Smooth muscle cell (in vitro differentiated cells): ENCODE measurements at regions not wholly inside any gene's neighbourhood (a gene's known extent, or its start where the extent isn't known, plus 50 kb on each side); places are given as distances from the start of the nearest gene placed in this dataset.
A peak's percentile ranks its signal among the peaks of the same experiment; 100 is the strongest.

ENCODE experiments used
- DNase-seq: peaks from one replicate; lab custom pipeline; 2025; ENCODE audit not compliant: unreplicated experiment; lab: John Stamatoyannopoulos, UW
- H2AFZ ChIP-seq: fragments of 200-600 bp; sonication (generic); 2 replicates; pipeline ENCODE4 v1.6.0; 2016; ENCODE audit warnings: antibody characterized with exemption, low read depth, mild to moderate bottlenecking
- H3F3A ChIP-seq: fragments of 200-600 bp; sonication (generic); 2 replicates; pipeline ENCODE4 v1.6.0; 2017; ENCODE audit warnings: antibody characterized with exemption, low read depth
- H3K27ac ChIP-seq: fragments of 200-600 bp; sonication (generic); 2 replicates; pipeline ENCODE4 v1.5.1; 2016; ENCODE audit warnings: low read depth, mild to moderate bottlenecking
- H3K27me3 ChIP-seq: fragments of 200-600 bp; sonication (generic); 2 replicates; pipeline ENCODE4 v1.6.1; 2016; ENCODE audit warnings: low read depth, mild to moderate bottlenecking
- H3K36me3 ChIP-seq: fragments of 200-600 bp; sonication (generic); 2 replicates; pipeline ENCODE4 v1.5.1; 2016; ENCODE audit warnings: low read depth
- H3K4me1 ChIP-seq: fragments of 200-600 bp; sonication (generic); 2 replicates; pipeline ENCODE4 v1.5.1; 2016; ENCODE audit warnings: low read depth
- H3K4me2 ChIP-seq: fragments of 200-600 bp; sonication (generic); 2 replicates; pipeline ENCODE4 v1.6.0; 2016; ENCODE audit warnings: mild to moderate bottlenecking
- H3K4me3 ChIP-seq: fragments of 200-600 bp; sonication (generic); 2 replicates; pipeline ENCODE4 v1.5.1; 2016; ENCODE audit warnings: mild to moderate bottlenecking
- H3K79me2 ChIP-seq: fragments of 200-600 bp; sonication (generic); 2 replicates; pipeline ENCODE4 v1.6.0; 2016; ENCODE audit warnings: low read depth, mild to moderate bottlenecking
- H3K9ac ChIP-seq: fragments of 200-600 bp; sonication (generic); 2 replicates; pipeline ENCODE4 v1.6.0; 2016; ENCODE audit warnings: low read depth
- H3K9me3 ChIP-seq: fragments of 200-600 bp; sonication (generic); replicated peaks from 2 replicates; pipeline ENCODE4 v1.5.1; 2016; ENCODE audit warnings: low read depth
- H4K20me1 ChIP-seq: fragments of 200-600 bp; sonication (generic); 2 replicates; pipeline ENCODE4 v1.6.0; 2016; ENCODE audit warnings: low read depth
- CTCF ChIP-seq: fragments of 200-600 bp; sonication (generic); IDR thresholded peaks from 2 replicates; pipeline ENCODE4 v1.5.1; 2017; ENCODE audit warnings: borderline replicate concordance, mild to moderate bottlenecking, antibody characterized with exemption; ENCODE audit not compliant: insufficient read depth, poor library complexity, severe bottlenecking
- WGBS: methylation state at CpG from one replicate; pipeline ENCODE4 v1.1.7; 2016; ENCODE audit warnings: low lambda C conversion rate; 5-methylcytosine and 5-hydroxymethylcytosine counted together

GRCh38 chr17:73819440-73820395 lies 175.5 kb upstream of the SDK2 start:
- DNase-seq: no peak
- H3K4me2 ChIP-seq: no peak overlapping the region
- no peak overlapping the region for H3K9ac ChIP-seq
- H4K20me1 ChIP-seq: no peaks in the 10 kb centered on the region
- 97% methylated on average over 19 of the region's 19 CpGs for WGBS
- no peak overlapping the region for H2AFZ ChIP-seq
- no peaks in the 10 kb centered on the region for H3K79me2 ChIP-seq
- no peak overlapping the region for H3K27ac ChIP-seq
- no peaks in the 10 kb centered on the region for H3F3A ChIP-seq
- no peaks in the 10 kb centered on the region for H3K36me3 ChIP-seq
- peaks cover 31% of the 10 kb centered on the region for H3K27me3 ChIP-seq
- no peaks in the 10 kb centered on the region for H3K9me3 ChIP-seq
- peaks cover 7% of the 10 kb centered on the region for H3K4me1 ChIP-seq
- no peak overlapping the region for H3K4me3 ChIP-seq
- no peak for TF ChIP-seq CTCF

GRCh38 chr17:73820686-73821448 lies 176.6 kb upstream of the SDK2 start:
- H3K36me3 ChIP-seq: no peaks in the 10 kb centered on the region
- no peak overlapping the region for H3K27ac ChIP-seq
- no peak overlapping the region for H3K9ac ChIP-seq
- peaks cover 31% of the 10 kb centered on the region for H3K27me3 ChIP-seq
- peak; percentile 11 for TF ChIP-seq CTCF
- H3K4me3 ChIP-seq: no peak overlapping the region
- H3K4me1 ChIP-seq: peaks cover 7% of the 10 kb centered on the region
- no peaks in the 10 kb centered on the region for H3K79me2 ChIP-seq
- no peaks in the 10 kb centered on the region for H3F3A ChIP-seq
- DNase-seq: no peak
- peak overlapping the region; percentile 18 for H3K4me2 ChIP-seq
- H4K20me1 ChIP-seq: no peaks in the 10 kb centered on the region
- 32% methylated on average over 20 of the region's 20 CpGs for WGBS
- no peak overlapping the region for H2AFZ ChIP-seq
- no peaks in the 10 kb centered on the region for H3K9me3 ChIP-seq

- no peak for TF ChIP-seq CTCF
- Histone ChIP-seq H3K4me3 (no peak overlapping the region), H4K20me1 (no peaks in the 10 kb centered on the region), H3K4me1 (peaks cover 7% of the 10 kb centered on the region), H3K27ac (no peak overlapping the region), H3K27me3 (peaks cover 31% of the 10 kb centered on the region), H3K36me3 (no peaks in the 10 kb centered on the region), H3K9me3 (no peaks in the 10 kb centered on the region), H3K9ac (no peak overlapping the region), H3F3A (no peaks in the 10 kb centered on the region), H2AFZ (no peak overlapping the region), H3K79me2 (no peaks in the 10 kb centered on the region), H3K4me2 (peak overlapping the region; percentile 18)
- no peak for DNase-seq
- 94% methylated on average over 2 of the region's 2 CpGs for WGBS
Observed at GRCh38 chr17:73821665-73822064, 177.4 kb upstream of the SDK2 start.
